GM23338 (cell line): ENCODE measurements at regions not wholly inside any gene's neighbourhood (a gene's known extent, or its start where the extent isn't known, plus 50 kb on each side); places are given as distances from the start of the nearest gene placed in this dataset.

ENCODE experiments used
- ATAC-seq: fragments of 200-7000 bp; cut with Tn5 transposase; 3 replicates; pipeline ENCODE4 v1.9.1; 2020
- DNase-seq: peaks from one replicate; pipeline ENCODE4 v3.0.0-alpha.2; 2015; ENCODE audit warnings: low spot score
- H2AFZ ChIP-seq: fragments of 200-600 bp; sonication (generic); 2 replicates; pipeline ENCODE4 v1.8.0; 2016; ENCODE audit warnings: antibody characterized with exemption, mild to moderate bottlenecking, moderate library complexity
- H3F3A ChIP-seq: fragments of 200-600 bp; sonication (generic); replicated peaks from 2 replicates; pipeline ENCODE4 v1.8.0; 2017; ENCODE audit warnings: antibody characterized with exemption, mixed run types, low read depth
- H3K27ac ChIP-seq: fragments of 200-600 bp; sonication (generic); 2 replicates; pipeline ENCODE4 v1.6.1; 2016; ENCODE audit warnings: low read depth
- H3K27me3 ChIP-seq: fragments of 200-600 bp; sonication (generic); 2 replicates; pipeline ENCODE4 v1.8.0; 2016; ENCODE audit warnings: mild to moderate bottlenecking, mixed run types, moderate library complexity; ENCODE audit not compliant: insufficient read depth
- H3K36me3 ChIP-seq: fragments of 200-600 bp; sonication (generic); 2 replicates; pipeline ENCODE4 v1.8.0; 2016; ENCODE audit warnings: mild to moderate bottlenecking; ENCODE audit not compliant: insufficient read depth
- H3K4me1 ChIP-seq: fragments of 200-600 bp; sonication (generic); 2 replicates; pipeline ENCODE4 v1.8.0; 2016; ENCODE audit warnings: mild to moderate bottlenecking, moderate library complexity; ENCODE audit not compliant: insufficient read depth
- H3K4me2 ChIP-seq: fragments of 200-600 bp; sonication (generic); 2 replicates; pipeline ENCODE4 v1.7.1; 2017; ENCODE audit warnings: mixed run types
- H3K4me3 ChIP-seq: fragments of 200-600 bp; sonication (generic); 2 replicates; pipeline ENCODE4 v1.6.1; 2016; ENCODE audit warnings: mixed run types
- H3K79me2 ChIP-seq: fragments of 200-600 bp; sonication (generic); replicated peaks from 2 replicates; pipeline ENCODE4 v1.8.0; 2017; ENCODE audit warnings: mild to moderate bottlenecking; ENCODE audit not compliant: insufficient read depth
- H3K9me2 ChIP-seq: fragments of 200-600 bp; sonication (generic); 2 replicates; pipeline ENCODE4 v1.8.0; 2017; ENCODE audit not compliant: insufficient read depth
- H4K20me1 ChIP-seq: fragments of 200-600 bp; sonication (generic); replicated peaks from 2 replicates; pipeline ENCODE4 v1.8.0; 2017; ENCODE audit warnings: mild to moderate bottlenecking; ENCODE audit not compliant: insufficient read depth
- H3K27ac Mint-ChIP-seq: 2 replicates; pipeline ENCODE4 v1.8.0; 2020; ENCODE audit warnings: inconsistent platforms, mild to moderate bottlenecking, moderate library complexity, mixed read lengths
- H3K27me3 Mint-ChIP-seq: 3 replicates; pipeline ENCODE4 v1.8.0; 2022; ENCODE audit warnings: low read depth, mild to moderate bottlenecking, moderate library complexity, mixed read lengths, inconsistent platforms; ENCODE audit not compliant: insufficient read depth, poor library complexity
- H3K36me3 Mint-ChIP-seq: 3 replicates; pipeline ENCODE4 v1.8.0; 2021; ENCODE audit warnings: low read depth, mild to moderate bottlenecking, inconsistent platforms, moderate library complexity, mixed read lengths
- H3K4me1 Mint-ChIP-seq: 3 replicates; pipeline ENCODE4 v1.8.0; 2020; ENCODE audit warnings: mild to moderate bottlenecking, inconsistent platforms, mixed read lengths
- H3K4me3 Mint-ChIP-seq: 3 replicates; pipeline ENCODE4 v1.8.0; 2021; ENCODE audit warnings: moderate library complexity, mild to moderate bottlenecking, inconsistent platforms, mixed read lengths
- H3K9me3 Mint-ChIP-seq: 3 replicates; pipeline ENCODE4 v1.8.0; 2020; ENCODE audit warnings: moderate library complexity, mild to moderate bottlenecking, inconsistent platforms, mixed read lengths
- ETS1 ChIP-seq: IDR thresholded peaks from 2 replicates; pipeline ENCODE4 v1.6.1; 2016; ENCODE audit warnings: antibody characterized with exemption
- EZH2 ChIP-seq: fragments of 200-600 bp; sonication (generic); IDR thresholded peaks from one replicate; pipeline ENCODE4 v1.8.0; 2017; ENCODE audit warnings: antibody characterized with exemption, mild to moderate bottlenecking, low read depth; ENCODE audit not compliant: unreplicated experiment
- EZH2phosphoT487 ChIP-seq: fragments of 200-600 bp; sonication (generic); IDR thresholded peaks from one replicate; pipeline ENCODE4 v1.8.1; 2018; ENCODE audit warnings: antibody characterized with exemption; ENCODE audit not compliant: unreplicated experiment
- REST ChIP-seq: IDR thresholded peaks from one replicate; pipeline ENCODE4 v1.6.1; 2018; ENCODE audit warnings: antibody characterized with exemption; ENCODE audit not compliant: unreplicated experiment
- STAT1 ChIP-seq: IDR thresholded peaks from one replicate; pipeline ENCODE4 v1.6.1; 2016; ENCODE audit warnings: antibody characterized with exemption; ENCODE audit not compliant: unreplicated experiment

GRCh38 chr10:78419481-78420265 is 386.0 kb downstream of the RPS24 start:
- H3K27ac Mint-ChIP-seq: no peak overlapping the region
- H3K9me2 ChIP-seq: peaks cover 22% of the 10 kb centered on the region

More at GRCh38 chr10:78419481-78420265, 386.0 kb downstream of the RPS24 start:
- no peak for ATAC-seq
- Mint-ChIP-seq H3K9me3 (peaks cover 2% of the 10 kb centered on the region; the same call in 1 of the 3 replicates), H3K36me3 (no peaks in the 10 kb centered on the region), H3K27me3 (peaks cover 8% of the 10 kb centered on the region), H3K4me3 (no peak overlapping the region), H3K4me1 (peaks cover 40% of the 10 kb centered on the region)
- DNase-seq: no peak
- no peaks in the 10 kb centered on the region for H3K27me3 ChIP-seq
- no peak overlapping the region for H2AFZ ChIP-seq
- H3K36me3 ChIP-seq: no peaks in the 10 kb centered on the region
- H3K79me2 ChIP-seq: no peaks in the 10 kb centered on the region
- H3K27ac ChIP-seq: no peak overlapping the region
- no peak overlapping the region for H3K4me2 ChIP-seq
- no peaks in the 10 kb centered on the region for H3F3A ChIP-seq
- H3K4me1 ChIP-seq: peaks cover 10% of the 10 kb centered on the region
- no peaks in the 10 kb centered on the region for H4K20me1 ChIP-seq
- H3K4me3 ChIP-seq: no peak overlapping the region
- TF ChIP-seq EZH2 (no peak), STAT1 (no peak), ETS1 (no peak), EZH2phosphoT487 (no peak), REST (no peak)
